ENCODE measurements at regions not wholly inside any gene's neighbourhood (a gene's known extent, or its start where the extent isn't known, plus 50 kb on each side); places are given as distances from the start of the nearest gene placed in this dataset.
"Not testable (repeated sequence)": the region's sequence is repeated elsewhere in the genome, so short reads cannot be mapped to it uniquely, and the experiment has no call there.

- not testable (repeated sequence) for H3K27ac ChIP-seq (ENCODE audit: low read depth, low read length); H3K9ac ChIP-seq (ENCODE audit: low read depth, low read length); H3K9me3 ChIP-seq (ENCODE audit: insufficient read depth, low read depth, low read length); H3K27me3 ChIP-seq (ENCODE audit: insufficient read depth, low read length); H3K4me1 ChIP-seq (ENCODE audit: insufficient read depth, low read length); H3K4me3 ChIP-seq (ENCODE audit: low read length); H3K36me3 ChIP-seq (ENCODE audit: insufficient read depth, low read length)
- 97% methylated on average over 7 of the region's 7 CpGs for WGBS
Observed at GRCh38 chr2:101645886-101646285, 51.6 kb upstream of the MAP4K4 start.

- H3K36me3 ChIP-seq (ENCODE audit: insufficient read depth, low read length), result no peaks in the 10 kb centered on the region
- H3K27ac ChIP-seq (ENCODE audit: low read depth, low read length), result no peak overlapping the region
- WGBS, result 95% methylated on average over 1 of the region's 1 CpG
- no peak overlapping the region for H3K9ac ChIP-seq (ENCODE audit: low read depth, low read length)
- H3K9me3 ChIP-seq (ENCODE audit: insufficient read depth, low read depth, low read length), result peaks cover 5% of the 10 kb centered on the region; the same call in 1 of the 2 replicates
- no peaks in the 10 kb centered on the region for H3K4me1 ChIP-seq (ENCODE audit: insufficient read depth, low read length)
- no peak overlapping the region for H3K4me3 ChIP-seq (ENCODE audit: low read length)
- H3K27me3 ChIP-seq (ENCODE audit: insufficient read depth, low read length), result no peaks in the 10 kb centered on the region
Observed at GRCh38 chr2:101644842-101645383, 52.6 kb upstream of the MAP4K4 start.

GRCh38 chr2:101643004-101643524, 54.4 kb upstream of the MAP4K4 start:
- WGBS, result 97% methylated on average over 1 of the region's 1 CpG
- H3K27ac ChIP-seq (ENCODE audit: low read depth, low read length), result no peak overlapping the region
- H3K9me3 ChIP-seq (ENCODE audit: insufficient read depth, low read depth, low read length), result peaks cover 5% of the 10 kb centered on the region; the same call in 1 of the 2 replicates
- H3K9ac ChIP-seq (ENCODE audit: low read depth, low read length), result no peak overlapping the region
- H3K27me3 ChIP-seq (ENCODE audit: insufficient read depth, low read length), result no peaks in the 10 kb centered on the region
- no peaks in the 10 kb centered on the region for H3K36me3 ChIP-seq (ENCODE audit: insufficient read depth, low read length)
- H3K4me1 ChIP-seq (ENCODE audit: insufficient read depth, low read length), result no peaks in the 10 kb centered on the region
- H3K4me3 ChIP-seq (ENCODE audit: low read length), result no peak overlapping the region

GRCh38 chr2:101638817-101639605, 58.5 kb upstream of the MAP4K4 start:
- Histone ChIP-seq H3K9ac (ENCODE audit: low read depth, low read length) (no peak overlapping the region), H3K36me3 (ENCODE audit: insufficient read depth, low read length) (no peaks in the 10 kb centered on the region), H3K4me1 (ENCODE audit: insufficient read depth, low read length) (no peaks in the 10 kb centered on the region), H3K27ac (ENCODE audit: low read depth, low read length) (no peak overlapping the region), H3K27me3 (ENCODE audit: insufficient read depth, low read length) (no peaks in the 10 kb centered on the region), H3K9me3 (ENCODE audit: insufficient read depth, low read depth, low read length) (peaks cover 5% of the 10 kb centered on the region; the same call in 1 of the 2 replicates), H3K4me3 (ENCODE audit: low read length) (no peak overlapping the region)
- 94% methylated on average over 17 of the region's 17 CpGs for WGBS

GRCh38 chr2:101638181-101638711, 59.3 kb upstream of the MAP4K4 start:
- no peaks in the 10 kb centered on the region for H3K27me3 ChIP-seq (ENCODE audit: insufficient read depth, low read length)
- WGBS, result 93% methylated on average over 12 of the region's 12 CpGs
- no peaks in the 10 kb centered on the region for H3K4me1 ChIP-seq (ENCODE audit: insufficient read depth, low read length)
- H3K9ac ChIP-seq (ENCODE audit: low read depth, low read length), result no peak overlapping the region
- no peak overlapping the region for H3K4me3 ChIP-seq (ENCODE audit: low read length)
- H3K36me3 ChIP-seq (ENCODE audit: insufficient read depth, low read length), result no peaks in the 10 kb centered on the region
- H3K9me3 ChIP-seq (ENCODE audit: insufficient read depth, low read depth, low read length), result peaks cover 5% of the 10 kb centered on the region; the same call in 1 of the 2 replicates
- no peak overlapping the region for H3K27ac ChIP-seq (ENCODE audit: low read depth, low read length)

- WGBS, result 90% methylated on average over 18 of the region's 18 CpGs
Observed at GRCh38 chr2:101630224-101630949, 67.1 kb upstream of the MAP4K4 start.

GRCh38 chr2:101628030-101628392, 69.5 kb upstream of the MAP4K4 start:
- no peaks in the 10 kb centered on the region for H3K27me3 ChIP-seq (ENCODE audit: insufficient read depth, low read length)
- no peaks in the 10 kb centered on the region for H3K4me1 ChIP-seq (ENCODE audit: insufficient read depth, low read length)
- no peak overlapping the region for H3K27ac ChIP-seq (ENCODE audit: low read depth, low read length)
- H3K9ac ChIP-seq (ENCODE audit: low read depth, low read length), result no peak overlapping the region
- 95% methylated on average over 16 of the region's 16 CpGs for WGBS
- no peak overlapping the region for H3K4me3 ChIP-seq (ENCODE audit: low read length)
- no peaks in the 10 kb centered on the region for H3K9me3 ChIP-seq (ENCODE audit: insufficient read depth, low read depth, low read length)
- no peaks in the 10 kb centered on the region for H3K36me3 ChIP-seq (ENCODE audit: insufficient read depth, low read length)

More at GRCh38 chr2:101630224-101630949, 67.1 kb upstream of the MAP4K4 start:
- Histone ChIP-seq H3K27me3 (ENCODE audit: insufficient read depth, low read length) (no peaks in the 10 kb centered on the region), H3K4me3 (ENCODE audit: low read length) (no peak overlapping the region), H3K4me1 (ENCODE audit: insufficient read depth, low read length) (no peaks in the 10 kb centered on the region), H3K9ac (ENCODE audit: low read depth, low read length) (no peak overlapping the region), H3K27ac (ENCODE audit: low read depth, low read length) (no peak overlapping the region), H3K36me3 (ENCODE audit: insufficient read depth, low read length) (no peaks in the 10 kb centered on the region), H3K9me3 (ENCODE audit: insufficient read depth, low read depth, low read length) (no peaks in the 10 kb centered on the region)

GRCh38 chr2:101627285-101628029, 70.0 kb upstream of the MAP4K4 start:
- H3K27me3 ChIP-seq (ENCODE audit: insufficient read depth, low read length), result no peaks in the 10 kb centered on the region
- H3K9me3 ChIP-seq (ENCODE audit: insufficient read depth, low read depth, low read length), result no peaks in the 10 kb centered on the region
- H3K36me3 ChIP-seq (ENCODE audit: insufficient read depth, low read length), result no peaks in the 10 kb centered on the region
- H3K9ac ChIP-seq (ENCODE audit: low read depth, low read length), result no peak overlapping the region
- H3K4me1 ChIP-seq (ENCODE audit: insufficient read depth, low read length), result no peaks in the 10 kb centered on the region
- no peak overlapping the region for H3K4me3 ChIP-seq (ENCODE audit: low read length)
- WGBS, result 88% methylated on average over 14 of the region's 14 CpGs
- no peak overlapping the region for H3K27ac ChIP-seq (ENCODE audit: low read depth, low read length)

- 94% methylated on average over 8 of the region's 8 CpGs for WGBS
- H3K27ac ChIP-seq (ENCODE audit: low read depth, low read length), result not testable (repeated sequence)
Observed at GRCh38 chr2:101625814-101626213, 71.7 kb upstream of the MAP4K4 start.

GRCh38 chr2:101625387-101625786, 72.1 kb upstream of the MAP4K4 start:
- no peak overlapping the region for H3K9ac ChIP-seq (ENCODE audit: low read depth, low read length)
- WGBS, result 91% methylated on average over 7 of the region's 7 CpGs
- no peaks in the 10 kb centered on the region for H3K4me1 ChIP-seq (ENCODE audit: insufficient read depth, low read length)
- no peaks in the 10 kb centered on the region for H3K36me3 ChIP-seq (ENCODE audit: insufficient read depth, low read length)
- H3K27me3 ChIP-seq (ENCODE audit: insufficient read depth, low read length), result no peaks in the 10 kb centered on the region
- H3K27ac ChIP-seq (ENCODE audit: low read depth, low read length), result no peak overlapping the region
- no peak overlapping the region for H3K4me3 ChIP-seq (ENCODE audit: low read length)
- no peaks in the 10 kb centered on the region for H3K9me3 ChIP-seq (ENCODE audit: insufficient read depth, low read depth, low read length)

More at GRCh38 chr2:101625814-101626213, 71.7 kb upstream of the MAP4K4 start:
- H3K4me3 ChIP-seq (ENCODE audit: low read length); H3K4me1 ChIP-seq (ENCODE audit: insufficient read depth, low read length); H3K9ac ChIP-seq (ENCODE audit: low read depth, low read length); H3K36me3 ChIP-seq (ENCODE audit: insufficient read depth, low read length); H3K27me3 ChIP-seq (ENCODE audit: insufficient read depth, low read length); H3K9me3 ChIP-seq (ENCODE audit: insufficient read depth, low read depth, low read length): not testable (repeated sequence)

Data from HUES64 (cell line).